Esophagus muscularis mucosa (tissue), 4 donors: ENCODE measurements at regions not wholly inside any gene's neighbourhood (a gene's known extent, or its start where the extent isn't known, plus 50 kb on each side); places are given as distances from the start of the nearest gene placed in this dataset.

ENCODE experiments used
- EP300 ChIP-seq: sonication (generic); formaldehyde crosslinking; IDR thresholded peaks from one replicate; pipeline ENCODE4 v1.6.1; 2017; ENCODE audit warnings: antibody characterized with exemption
- POLR2A ChIP-seq: fragments of 450-650 bp; IDR thresholded peaks from one replicate; pipeline ENCODE4 v1.6.1; 2017; ENCODE audit warnings: antibody characterized with exemption, moderate library complexity, mild to moderate bottlenecking, low read depth
- TF ChIP-seq, protein P1 (sequence below), 3 experiments: fragments of 200-600 bp in 2 of 3; fragments of 450-650 bp in 1 of 3; sonication (generic) in 2 of 3; IDR thresholded peaks; one replicate each; pipeline ENCODE4 v1.5.1; 2017 to 2019; ENCODE audit warnings: antibody characterized with exemption in 3 of 3, mild to moderate bottlenecking in 2 of 3, moderate library complexity in 1 of 3

GRCh38 chr15:95078003-95078402 is 846.6 kb downstream of the MCTP2 start:
- TF ChIP-seq, protein P1, sequence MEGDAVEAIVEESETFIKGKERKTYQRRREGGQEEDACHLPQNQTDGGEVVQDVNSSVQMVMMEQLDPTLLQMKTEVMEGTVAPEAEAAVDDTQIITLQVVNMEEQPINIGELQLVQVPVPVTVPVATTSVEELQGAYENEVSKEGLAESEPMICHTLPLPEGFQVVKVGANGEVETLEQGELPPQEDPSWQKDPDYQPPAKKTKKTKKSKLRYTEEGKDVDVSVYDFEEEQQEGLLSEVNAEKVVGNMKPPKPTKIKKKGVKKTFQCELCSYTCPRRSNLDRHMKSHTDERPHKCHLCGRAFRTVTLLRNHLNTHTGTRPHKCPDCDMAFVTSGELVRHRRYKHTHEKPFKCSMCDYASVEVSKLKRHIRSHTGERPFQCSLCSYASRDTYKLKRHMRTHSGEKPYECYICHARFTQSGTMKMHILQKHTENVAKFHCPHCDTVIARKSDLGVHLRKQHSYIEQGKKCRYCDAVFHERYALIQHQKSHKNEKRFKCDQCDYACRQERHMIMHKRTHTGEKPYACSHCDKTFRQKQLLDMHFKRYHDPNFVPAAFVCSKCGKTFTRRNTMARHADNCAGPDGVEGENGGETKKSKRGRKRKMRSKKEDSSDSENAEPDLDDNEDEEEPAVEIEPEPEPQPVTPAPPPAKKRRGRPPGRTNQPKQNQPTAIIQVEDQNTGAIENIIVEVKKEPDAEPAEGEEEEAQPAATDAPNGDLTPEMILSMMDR (IDR thresholded peaks at IDR 0.05), result no peak
- TF ChIP-seq POLR2A (no peak), EP300 (no peak)
